Thyroid gland (tissue), 4 donors: ENCODE measurements at regions not wholly inside any gene's neighbourhood (a gene's known extent, or its start where the extent isn't known, plus 50 kb on each side); places are given as distances from the start of the nearest gene placed in this dataset.

Experiments
- CTCF ChIP-seq, 6 experiments: fragments of 200-600 bp in 3 of 6; fragments of 450-650 bp in 3 of 6; sonication (generic) in 3 of 6; IDR thresholded peaks; one replicate each; pipeline ENCODE4 v1.5.1; 2016 to 2019; ENCODE audit warnings: antibody characterized with exemption in 6 of 6, mild to moderate bottlenecking in 2 of 6, inconsistent platforms in 1 of 6, moderate library complexity in 1 of 6
- POLR2A ChIP-seq, 2 donors: fragments of 450-650 bp; IDR thresholded peaks; one replicate each; pipeline ENCODE4 v1.6.1; 2017; ENCODE audit warnings: antibody characterized with exemption in 2 of 2, mild to moderate bottlenecking in 2 of 2, moderate library complexity in 1 of 2

GRCh38 chr4:28357990-28358389 is 1497.3 kb downstream of the STIM2 start:
- TF ChIP-seq CTCF (IDR thresholded peaks at IDR 0.05) = no peak
- TF ChIP-seq POLR2A (IDR thresholded peaks at IDR 0.05) = no peak
